Mesenchymal stem cell (in vitro differentiated cells and primary cell): ENCODE measurements at regions not wholly inside any gene's neighbourhood (a gene's known extent, or its start where the extent isn't known, plus 50 kb on each side); places are given as distances from the start of the nearest gene placed in this dataset.

ENCODE experiments used
- DNase-seq: peaks from one replicate; pipeline ENCODE4 v3.0.0-alpha.2; 2013
- H2AFZ ChIP-seq: one replicate; pipeline ENCODE4 v1.6.1; 2013; ENCODE audit warnings: low read depth, mild to moderate bottlenecking, control low read depth, inconsistent platforms, low read length, moderate library complexity
- H2AK5ac ChIP-seq: 2 replicates; pipeline ENCODE4 v1.6.1; 2013; ENCODE audit warnings: low read length, moderate library complexity, mild to moderate bottlenecking, inconsistent platforms; ENCODE audit not compliant: severe bottlenecking
- H2BK120ac ChIP-seq: one replicate; pipeline ENCODE4 v1.6.1; 2013; ENCODE audit warnings: low read depth, mild to moderate bottlenecking, inconsistent platforms, low read length, moderate library complexity
- H2BK12ac ChIP-seq, 2 experiments: one replicate each; pipeline ENCODE4 v1.6.1; 2013; ENCODE audit warnings: inconsistent platforms in 2 of 2, low read length in 2 of 2, mild to moderate bottlenecking in 2 of 2, moderate library complexity in 2 of 2, control low read depth in 1 of 2
- H2BK15ac ChIP-seq: one replicate; pipeline ENCODE4 v1.6.1; 2013; ENCODE audit warnings: mild to moderate bottlenecking, low read depth, inconsistent platforms; ENCODE audit not compliant: poor library complexity, severe bottlenecking
- H2BK5ac ChIP-seq: 2 replicates; pipeline ENCODE4 v1.6.1; 2013; ENCODE audit warnings: low read depth, mild to moderate bottlenecking, low read length, control low read depth, inconsistent platforms; ENCODE audit not compliant: poor library complexity, severe bottlenecking
- H3K14ac ChIP-seq, 2 experiments: one replicate each; pipeline ENCODE4 v1.6.1; 2013; ENCODE audit warnings: inconsistent platforms in 2 of 2, low read length in 2 of 2, control low read depth in 1 of 2, mild to moderate bottlenecking in 1 of 2, moderate library complexity in 1 of 2
- H3K18ac ChIP-seq, 2 experiments: one replicate each; pipeline ENCODE4 v1.6.1; 2013; ENCODE audit warnings: inconsistent platforms in 2 of 2, low read length in 2 of 2, control low read depth in 1 of 2, low read depth in 1 of 2, mild to moderate bottlenecking in 1 of 2
- H3K23ac ChIP-seq, 2 experiments: one replicate each; pipeline ENCODE4 v1.6.1; 2013; ENCODE audit warnings: inconsistent platforms in 2 of 2, low read length in 2 of 2, mild to moderate bottlenecking in 2 of 2, moderate library complexity in 2 of 2, control low read depth in 1 of 2
- H3K27ac ChIP-seq: 2 replicates; pipeline ENCODE4 v1.5.1; 2013; ENCODE audit warnings: mild to moderate bottlenecking, moderate library complexity, low read length, control low read depth, inconsistent platforms; ENCODE audit not compliant: poor library complexity, severe bottlenecking
- H3K27me3 ChIP-seq, 2 experiments: 2 replicates each; pipeline versions ENCODE4 v1.6.1 to v1.7.0; 2013; ENCODE audit warnings: low read length in 2 of 2, mild to moderate bottlenecking in 2 of 2, moderate library complexity in 2 of 2, control low read depth in 1 of 2, inconsistent platforms in 1 of 2; ENCODE audit not compliant: control insufficient read depth in 1 of 2, insufficient read depth in 1 of 2
- H3K36me3 ChIP-seq, 2 experiments: 2 replicates each; pipeline versions ENCODE4 v1.6.1 to v1.7.0; 2013; ENCODE audit warnings: low read length in 2 of 2, control low read depth in 1 of 2, inconsistent platforms in 1 of 2, low read depth in 1 of 2, mild to moderate bottlenecking in 1 of 2; ENCODE audit not compliant: insufficient read depth in 2 of 2, control insufficient read depth in 1 of 2
- H3K4ac ChIP-seq, 2 experiments: one replicate each; pipeline ENCODE4 v1.6.1; 2013; ENCODE audit warnings: inconsistent platforms in 2 of 2, low read length in 2 of 2, mild to moderate bottlenecking in 2 of 2, moderate library complexity in 2 of 2, control low read depth in 1 of 2, low read depth in 1 of 2
- H3K4me1 ChIP-seq: 2 replicates; pipeline ENCODE4 v1.6.1; 2013; ENCODE audit warnings: low read depth, low read length, control low read depth; ENCODE audit not compliant: control insufficient read depth, insufficient read depth
- H3K4me2 ChIP-seq: 2 replicates; pipeline ENCODE4 v1.6.1; 2013; ENCODE audit warnings: low read length, mild to moderate bottlenecking, inconsistent platforms; ENCODE audit not compliant: poor library complexity, severe bottlenecking
- H3K4me3 ChIP-seq, 2 experiments: 2 replicates each; pipeline versions ENCODE4 v1.5.1 to v1.7.0; 2013; ENCODE audit warnings: low read length in 2 of 2, mild to moderate bottlenecking in 2 of 2, control low read depth in 1 of 2, low read depth in 1 of 2; ENCODE audit not compliant: insufficient read depth in 1 of 2
- H3K79me1 ChIP-seq: replicated peaks from 2 replicates; pipeline ENCODE4 v1.6.1; 2013; ENCODE audit warnings: mild to moderate bottlenecking, control low read depth, low read length, inconsistent platforms; ENCODE audit not compliant: poor library complexity, severe bottlenecking
- H3K9ac ChIP-seq: 2 replicates; pipeline ENCODE4 v1.7.0; 2013; ENCODE audit warnings: mild to moderate bottlenecking, low read length, moderate library complexity
- H3K9me3 ChIP-seq: 2 replicates; pipeline ENCODE4 v1.7.0; 2013; ENCODE audit warnings: mild to moderate bottlenecking, low read length; ENCODE audit not compliant: control insufficient read depth
- H4K8ac ChIP-seq: one replicate; pipeline ENCODE4 v1.6.1; 2013; ENCODE audit warnings: inconsistent platforms, mild to moderate bottlenecking, low read length, moderate library complexity
- H4K91ac ChIP-seq: one replicate; pipeline ENCODE4 v1.6.1; 2013; ENCODE audit warnings: mild to moderate bottlenecking, low read length, inconsistent platforms
- WGBS: methylation state at CpG from one replicate; pipeline ENCODE4 v1.1.7; 2013; ENCODE audit warnings: mixed read lengths; 5-methylcytosine and 5-hydroxymethylcytosine counted together

- Histone ChIP-seq H2BK120ac (no peak overlapping the region), H2BK12ac (no peak overlapping the region), H3K79me1 (no peaks in the 10 kb centered on the region), H3K4me1 (no peaks in the 10 kb centered on the region), H3K14ac (peak overlapping the region in 1 of 2 experiments; percentile 62), H3K27me3 (peaks cover 0 to 24% of the 10 kb centered on the region in 2 experiments), H2BK5ac (no peak overlapping the region), H2BK15ac (no peak overlapping the region), H3K4me3 (no peak overlapping the region), H4K8ac (no peak overlapping the region), H4K91ac (no peak overlapping the region), H3K36me3 (no peaks in the 10 kb centered on the region), H3K9ac (no peak overlapping the region), H3K18ac (no peak overlapping the region), H3K4me2 (no peak overlapping the region), H2AK5ac (no peak overlapping the region), H3K9me3 (no peaks in the 10 kb centered on the region), H3K27ac (no peak overlapping the region), H2AFZ (no peak overlapping the region), H3K23ac (no peak overlapping the region), H3K4ac (no peak overlapping the region)
- no peak for DNase-seq
- WGBS, result 92% methylated on average over 9 of the region's 9 CpGs
These were observed 167.1 kb upstream of the CXCL13 start for GRCh38 chr4:77438549-77438948.

- no peak overlapping the region for H3K4ac ChIP-seq
- no peaks in the 10 kb centered on the region for H3K4me1 ChIP-seq
- H4K91ac ChIP-seq, result no peak overlapping the region
- H2AK5ac ChIP-seq, result no peak overlapping the region
- peaks cover 0 to 19% of the 10 kb centered on the region in 2 experiments for H3K27me3 ChIP-seq
- no peak overlapping the region for H3K14ac ChIP-seq
- H3K9me3 ChIP-seq, result no peaks in the 10 kb centered on the region
- no peak overlapping the region for H2BK12ac ChIP-seq
- no peak overlapping the region for H3K9ac ChIP-seq
- no peak overlapping the region for H3K18ac ChIP-seq
- H3K27ac ChIP-seq, result no peak overlapping the region
- H3K36me3 ChIP-seq, result no peaks in the 10 kb centered on the region
- no peak overlapping the region for H2BK5ac ChIP-seq
- no peak overlapping the region for H2BK15ac ChIP-seq
- H3K4me3 ChIP-seq, result no peak overlapping the region
- no peak for DNase-seq
- 100% methylated on average over 1 of the region's 1 CpG for WGBS
- H3K79me1 ChIP-seq, result no peaks in the 10 kb centered on the region
- no peak overlapping the region for H2BK120ac ChIP-seq
- no peak overlapping the region for H2AFZ ChIP-seq
- no peak overlapping the region for H3K4me2 ChIP-seq
- no peak overlapping the region for H3K23ac ChIP-seq
- H4K8ac ChIP-seq, result no peak overlapping the region
These were observed 161.7 kb upstream of the CXCL13 start for GRCh38 chr4:77443941-77444340.

GRCh38 chr4:77445823-77446222, 159.8 kb upstream of the CXCL13 start:
- Histone ChIP-seq H3K4me1 (no peaks in the 10 kb centered on the region), H3K23ac (no peak overlapping the region), H2BK15ac (no peak overlapping the region), H2BK5ac (no peak overlapping the region), H4K8ac (no peak overlapping the region), H2AFZ (no peak overlapping the region), H3K79me1 (no peaks in the 10 kb centered on the region), H3K27me3 (peaks cover 0 to 24% of the 10 kb centered on the region in 2 experiments), H3K18ac (no peak overlapping the region), H4K91ac (no peak overlapping the region), H2BK12ac (no peak overlapping the region), H3K4me2 (no peak overlapping the region), H2AK5ac (no peak overlapping the region), H3K27ac (no peak overlapping the region), H3K9ac (no peak overlapping the region), H3K36me3 (no peaks in the 10 kb centered on the region), H3K4me3 (no peak overlapping the region), H3K4ac (no peak overlapping the region), H3K9me3 (no peaks in the 10 kb centered on the region), H2BK120ac (no peak overlapping the region), H3K14ac (no peak overlapping the region)
- DNase-seq, result no peak

GRCh38 chr4:77446601-77447000, 159.0 kb upstream of the CXCL13 start:
- Histone ChIP-seq H2AFZ (no peak overlapping the region), H4K8ac (no peak overlapping the region), H3K36me3 (no peaks in the 10 kb centered on the region), H3K27me3 (peaks cover 0 to 24% of the 10 kb centered on the region in 2 experiments), H2BK15ac (no peak overlapping the region), H3K4me3 (no peak overlapping the region), H3K27ac (no peak overlapping the region), H3K9me3 (no peaks in the 10 kb centered on the region), H3K18ac (no peak overlapping the region), H2BK5ac (no peak overlapping the region), H3K14ac (no peak overlapping the region), H2BK120ac (no peak overlapping the region), H2BK12ac (no peak overlapping the region), H3K79me1 (no peaks in the 10 kb centered on the region), H4K91ac (no peak overlapping the region), H3K4ac (no peak overlapping the region), H3K4me2 (no peak overlapping the region), H2AK5ac (no peak overlapping the region), H3K9ac (no peak overlapping the region), H3K23ac (no peak overlapping the region), H3K4me1 (no peaks in the 10 kb centered on the region)
- 84% methylated on average over 2 of the region's 4 CpGs for WGBS
- no peak for DNase-seq
